ENCODE measurements at regions not wholly inside any gene's neighbourhood (a gene's known extent, or its start where the extent isn't known, plus 50 kb on each side); places are given as distances from the start of the nearest gene placed in this dataset.

- ATAC-seq, result no peak
- in situ Hi-C loops (cut with HindIII; ENCODE audit: low pct_unique_long_range_greater_than_20kb, low sequenced_read_pairs), result no loop called here
- DNase-seq (ENCODE audit: low read depth, low spot score), result no peak
- Histone ChIP-seq H3K4me3 (ENCODE audit: low read depth in 2 of 2, low read length in 2 of 2) (no peak overlapping the region), H3K27ac (ENCODE audit: low read length) (no peak overlapping the region), H3K9me3 (ENCODE audit: control insufficient read depth, insufficient read depth, low read depth, low read length) (no peaks in the 10 kb centered on the region; the same call in 1 of the 2 replicates), H3K4me1 (ENCODE audit: control insufficient read depth, insufficient read depth, low read length) (peaks cover 5% of the 10 kb centered on the region; the same call in 1 of the 2 replicates), H3K36me3 (ENCODE audit: control insufficient read depth, insufficient read depth, low read length) (no peaks in the 10 kb centered on the region), H3K27me3 (ENCODE audit: control insufficient read depth, insufficient read depth, low read length) (no peaks in the 10 kb centered on the region)
- no peak for TF ChIP-seq CTCF (IDR thresholded peaks at IDR 0.05)
- intact Hi-C loops (cut with micrococcal nuclease; ENCODE audit: unreplicated experiment), result no loop called here
- POLR2A ChIA-PET, result no interaction called here
- CTCF ChIA-PET, result no interaction called here
- BruUV-seq (replicated peaks), result no TSS peak
Observed at GRCh38 chr3:72423643-72424042, 424.6 kb downstream of the SHQ1 start.

- ChIA-PET POLR2A (interaction anchor here (0.7 kb wide), 1 partner anchor 24 kb away, joined by 3 read pairs; no protein-coding TSS in a partner anchor), CTCF (no interaction called here)
- in situ Hi-C loops (cut with HindIII; ENCODE audit: low pct_unique_long_range_greater_than_20kb, low sequenced_read_pairs), result no loop called here
- H3K4me3 ChIP-seq (ENCODE audit: low read depth in 2 of 2, low read length in 2 of 2), result no peak overlapping the region
- ATAC-seq, result no peak
- H3K27ac ChIP-seq (ENCODE audit: low read length), result no peak overlapping the region
- no peak for TF ChIP-seq TCF7L2 (IDR thresholded peaks at IDR 0.05; ENCODE audit: low read depth, low read length)
- no peak for TF ChIP-seq SIN3A (IDR thresholded peaks at IDR 0.05; ENCODE audit: borderline replicate concordance, insufficient read depth, low read depth, low read length)
- no peak for DNase-seq (ENCODE audit: low read depth, low spot score)
- H3K36me3 ChIP-seq (ENCODE audit: control insufficient read depth, insufficient read depth, low read length), result no peaks in the 10 kb centered on the region
- intact Hi-C loops (cut with micrococcal nuclease; ENCODE audit: unreplicated experiment), result no loop called here
- no peaks in the 10 kb centered on the region for H3K4me1 ChIP-seq (ENCODE audit: control insufficient read depth, insufficient read depth, low read length)
- no peaks in the 10 kb centered on the region; the same call in 1 of the 2 replicates for H3K9me3 ChIP-seq (ENCODE audit: control insufficient read depth, insufficient read depth, low read depth, low read length)
- no peaks in the 10 kb centered on the region for H3K27me3 ChIP-seq (ENCODE audit: control insufficient read depth, insufficient read depth, low read length)
- BruUV-seq (replicated peaks), result no TSS peak
Observed at GRCh38 chr3:72421786-72422185, 426.5 kb downstream of the SHQ1 start.

GRCh38 chr3:72421126-72421525 lies 427.1 kb downstream of the SHQ1 start:
- H3K4me1 ChIP-seq (ENCODE audit: control insufficient read depth, insufficient read depth, low read length), result no peaks in the 10 kb centered on the region
- intact Hi-C loops (cut with micrococcal nuclease; ENCODE audit: unreplicated experiment) (no loop called here), in situ Hi-C loops (cut with HindIII; ENCODE audit: low pct_unique_long_range_greater_than_20kb, low sequenced_read_pairs) (no loop called here)
- no peaks in the 10 kb centered on the region; the same call in 1 of the 2 replicates for H3K9me3 ChIP-seq (ENCODE audit: control insufficient read depth, insufficient read depth, low read depth, low read length)
- no peak overlapping the region for H3K4me3 ChIP-seq (ENCODE audit: low read depth in 2 of 2, low read length in 2 of 2)
- ATAC-seq (no peak), DNase-seq (ENCODE audit: low read depth, low spot score) (no peak)
- no TSS peak for BruUV-seq (replicated peaks)
- no peaks in the 10 kb centered on the region for H3K36me3 ChIP-seq (ENCODE audit: control insufficient read depth, insufficient read depth, low read length)
- no peaks in the 10 kb centered on the region for H3K27me3 ChIP-seq (ENCODE audit: control insufficient read depth, insufficient read depth, low read length)
- POLR2A ChIA-PET, result interaction anchor here (0.7 kb wide), 1 partner anchor 24 kb away, joined by 3 read pairs; no protein-coding TSS in a partner anchor
- TF ChIP-seq SIN3A (IDR thresholded peaks at IDR 0.05; ENCODE audit: borderline replicate concordance, insufficient read depth, low read depth, low read length) (no peak), REST (IDR thresholded peaks at IDR 0.05; ENCODE audit: insufficient read depth in 1 of 2, low read depth in 2 of 2, low read length in 1 of 2) (no peak), POLR2AphosphoS5 (IDR thresholded peaks at IDR 0.05; ENCODE audit: low read depth, low read length) (no peak), TCF7L2 (IDR thresholded peaks at IDR 0.05; ENCODE audit: low read depth, low read length) (no peak), CTCF (IDR thresholded peaks at IDR 0.05) (no peak)
- CTCF ChIA-PET, result no interaction called here
- no peak overlapping the region for H3K27ac ChIP-seq (ENCODE audit: low read length)
